ENCODE measurements at regions not wholly inside any gene's neighbourhood (a gene's known extent, or its start where the extent isn't known, plus 50 kb on each side); places are given as distances from the start of the nearest gene placed in this dataset.
"Not testable (repeated sequence)": the region's sequence is repeated elsewhere in the genome, so short reads cannot be mapped to it uniquely, and the experiment has no call there.

DNA sequence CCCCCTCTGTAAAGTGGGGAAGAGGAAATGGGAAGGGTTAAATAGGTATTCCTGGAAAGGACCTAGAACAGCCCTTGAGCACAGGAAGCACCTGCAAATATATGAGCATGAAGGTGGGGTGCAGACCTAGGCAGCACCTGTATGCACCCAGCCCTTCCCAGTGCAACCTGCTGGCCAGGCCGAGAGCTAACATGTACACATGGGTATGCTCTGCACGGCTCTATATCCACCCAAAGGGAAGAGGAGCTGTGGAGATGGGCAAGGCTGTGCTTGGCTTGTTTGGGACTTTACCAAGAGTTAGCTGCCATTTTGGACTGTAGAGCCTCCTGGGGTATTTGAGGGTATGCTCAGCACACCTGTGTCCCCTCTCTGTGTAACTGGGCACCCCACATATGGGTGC lies 171.2 kb downstream of the KLF13 start:
- Mint-ChIP-seq H3K9me3 (peaks cover 14% of the 10 kb centered on the region), H3K27ac (no peak overlapping the region), H3K27me3 (ENCODE audit: low read depth) (no peaks in the 10 kb centered on the region), H3K4me3 (no peak overlapping the region), H3K36me3 (ENCODE audit: low read depth) (no peaks in the 10 kb centered on the region), H3K4me1 (ENCODE audit: low read depth) (peaks cover 9% of the 10 kb centered on the region)
- no peak for DNase-seq (ENCODE audit: low spot score)

GRCh38 chr15:31498329-31498728 lies 171.7 kb downstream of the KLF13 start:
- no peak overlapping the region for H3K27ac Mint-ChIP-seq
- peaks cover 9% of the 10 kb centered on the region for H3K4me1 Mint-ChIP-seq (ENCODE audit: low read depth)

DNA sequence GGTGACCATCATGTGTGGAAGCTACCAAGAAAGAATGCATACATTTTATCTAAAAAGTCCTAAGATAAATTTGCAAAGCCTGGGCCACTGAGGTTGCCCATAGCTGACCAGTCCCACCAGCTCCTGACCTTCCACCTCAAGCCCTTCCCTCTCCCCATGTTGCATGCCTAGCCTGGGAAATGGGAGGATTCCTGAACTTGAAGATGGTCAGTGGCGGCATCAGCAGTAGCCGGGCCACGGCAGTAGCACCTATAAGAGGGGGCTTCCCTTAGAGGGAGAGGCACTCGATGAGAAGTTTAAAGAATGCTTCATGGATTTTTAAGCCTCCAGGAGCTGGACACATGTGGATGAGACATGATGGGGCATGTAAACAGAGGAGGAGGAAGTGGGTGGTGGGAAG lies 172.1 kb downstream of the KLF13 start:
- Mint-ChIP-seq H3K27me3 (ENCODE audit: low read depth) (peaks cover 3% of the 10 kb centered on the region), H3K4me1 (ENCODE audit: low read depth) (peaks cover 9% of the 10 kb centered on the region), H3K4me3 (no peak overlapping the region), H3K9me3 (peaks cover 5% of the 10 kb centered on the region), H3K27ac (no peak overlapping the region), H3K36me3 (ENCODE audit: low read depth) (no peaks in the 10 kb centered on the region)
- DNase-seq (ENCODE audit: low spot score) = no peak

More at GRCh38 chr15:31498329-31498728, 171.7 kb downstream of the KLF13 start:
- DNase-seq (ENCODE audit: low spot score) = no peak
- Mint-ChIP-seq H3K36me3 (ENCODE audit: low read depth) (no peaks in the 10 kb centered on the region), H3K4me3 (no peak overlapping the region), H3K27me3 (ENCODE audit: low read depth) (peaks cover 2% of the 10 kb centered on the region), H3K9me3 (peaks cover 9% of the 10 kb centered on the region)

- no peak for DNase-seq (ENCODE audit: low spot score)
- Mint-ChIP-seq H3K4me1 (ENCODE audit: low read depth) (peaks cover 9% of the 10 kb centered on the region), H3K36me3 (ENCODE audit: low read depth) (no peaks in the 10 kb centered on the region), H3K27ac (no peak overlapping the region), H3K4me3 (no peak overlapping the region), H3K9me3 (no peaks in the 10 kb centered on the region), H3K27me3 (ENCODE audit: low read depth) (peaks cover 3% of the 10 kb centered on the region)
Measured at GRCh38 chr15:31499236-31499952, 172.8 kb downstream of the KLF13 start.

DNA sequence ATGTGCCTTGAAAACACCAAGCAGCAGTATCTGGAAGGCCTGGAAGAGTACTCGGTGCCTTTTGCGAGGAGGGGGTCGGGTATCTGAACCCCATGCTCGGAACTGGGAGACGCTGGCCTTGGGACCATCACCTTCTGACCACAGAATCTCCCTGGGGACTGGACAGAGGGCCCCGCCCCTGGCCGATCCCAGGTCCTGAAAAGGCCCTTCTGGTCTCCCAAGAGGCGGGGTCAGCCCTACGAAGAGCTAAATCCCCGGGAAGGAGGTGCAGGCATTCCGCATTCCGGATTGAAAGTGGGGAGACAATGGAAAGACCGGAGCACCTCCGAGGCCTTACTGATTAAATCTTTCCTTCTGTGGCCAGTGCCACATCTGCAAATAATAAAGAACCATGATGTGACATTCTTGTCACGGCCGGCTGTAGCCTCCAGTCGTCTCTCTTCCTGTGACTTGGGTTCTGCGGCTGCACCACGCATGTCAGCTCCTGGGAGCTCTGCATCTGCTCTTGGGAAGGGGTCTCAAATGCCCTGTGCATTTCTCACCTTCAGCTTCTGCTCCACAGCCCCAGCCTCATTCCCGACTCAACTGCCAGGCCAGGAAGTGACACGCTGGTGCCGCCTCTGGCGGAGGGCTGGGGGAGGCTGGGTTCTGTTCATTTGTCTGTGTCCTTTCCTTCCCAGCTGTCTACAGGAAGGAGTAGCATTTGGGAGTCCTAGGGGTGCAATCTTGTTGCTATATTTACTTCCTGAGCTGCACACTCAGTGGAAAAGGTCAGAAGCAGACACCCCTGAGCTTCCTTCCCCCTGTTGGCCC lies 173.5 kb downstream of the KLF13 start:
- DNase-seq (ENCODE audit: low spot score) = no peak
- peaks cover 9% of the 10 kb centered on the region for H3K4me1 Mint-ChIP-seq (ENCODE audit: low read depth)
- no peaks in the 10 kb centered on the region for H3K9me3 Mint-ChIP-seq
- H3K4me3 Mint-ChIP-seq = no peak overlapping the region
- no peak overlapping the region for H3K27ac Mint-ChIP-seq
- no peaks in the 10 kb centered on the region for H3K36me3 Mint-ChIP-seq (ENCODE audit: low read depth)
- peaks cover 3% of the 10 kb centered on the region for H3K27me3 Mint-ChIP-seq (ENCODE audit: low read depth)

DNA sequence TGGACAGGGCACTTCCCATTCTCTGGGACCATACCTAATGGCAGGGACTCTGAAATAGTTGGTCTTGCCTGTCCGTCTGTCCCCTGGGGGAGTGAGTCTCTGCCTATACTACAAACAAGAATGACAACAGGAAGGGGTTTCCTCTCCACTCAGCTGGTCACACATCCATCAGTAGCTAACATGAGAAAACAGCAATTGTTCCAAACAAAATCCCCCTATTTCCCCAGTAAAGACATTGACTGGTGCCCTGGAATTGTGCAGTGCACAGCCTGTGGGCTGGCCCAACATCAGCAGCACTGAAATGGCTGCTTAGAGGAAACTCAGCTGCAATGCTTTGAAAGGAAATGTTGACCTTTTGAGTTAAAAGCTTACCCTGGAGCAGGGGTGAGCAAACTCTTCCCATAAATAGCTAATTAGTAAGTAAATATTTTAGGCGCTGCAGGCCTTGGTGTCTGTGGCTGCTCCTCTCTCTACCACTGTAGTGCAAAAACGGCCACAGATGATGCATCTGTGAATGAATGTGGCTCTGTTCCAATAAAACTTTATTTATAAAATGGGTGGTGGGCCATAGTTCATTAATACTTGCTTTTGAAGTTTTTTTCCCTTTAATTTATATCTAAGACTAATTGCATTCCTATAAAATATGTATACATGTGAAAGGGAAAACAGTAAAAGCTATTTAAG lies 174.3 kb downstream of the KLF13 start:
- no peak for DNase-seq (ENCODE audit: low spot score)
- Mint-ChIP-seq H3K4me3 (no peak overlapping the region), H3K36me3 (ENCODE audit: low read depth) (no peaks in the 10 kb centered on the region), H3K9me3 (no peaks in the 10 kb centered on the region), H3K27me3 (ENCODE audit: low read depth) (peaks cover 3% of the 10 kb centered on the region), H3K4me1 (ENCODE audit: low read depth) (peaks cover 9% of the 10 kb centered on the region), H3K27ac (no peak overlapping the region)

GRCh38 chr15:31501536-31502157 lies 175.0 kb downstream of the KLF13 start:
- no peak overlapping the region for H3K27ac Mint-ChIP-seq
- H3K27me3 Mint-ChIP-seq (ENCODE audit: low read depth) = peaks cover 7% of the 10 kb centered on the region
- no peaks in the 10 kb centered on the region for H3K9me3 Mint-ChIP-seq
- no peaks in the 10 kb centered on the region for H3K36me3 Mint-ChIP-seq (ENCODE audit: low read depth)
- no peak for DNase-seq (ENCODE audit: low spot score)
- H3K4me3 Mint-ChIP-seq = no peak overlapping the region
- peaks cover 9% of the 10 kb centered on the region for H3K4me1 Mint-ChIP-seq (ENCODE audit: low read depth)

DNA sequence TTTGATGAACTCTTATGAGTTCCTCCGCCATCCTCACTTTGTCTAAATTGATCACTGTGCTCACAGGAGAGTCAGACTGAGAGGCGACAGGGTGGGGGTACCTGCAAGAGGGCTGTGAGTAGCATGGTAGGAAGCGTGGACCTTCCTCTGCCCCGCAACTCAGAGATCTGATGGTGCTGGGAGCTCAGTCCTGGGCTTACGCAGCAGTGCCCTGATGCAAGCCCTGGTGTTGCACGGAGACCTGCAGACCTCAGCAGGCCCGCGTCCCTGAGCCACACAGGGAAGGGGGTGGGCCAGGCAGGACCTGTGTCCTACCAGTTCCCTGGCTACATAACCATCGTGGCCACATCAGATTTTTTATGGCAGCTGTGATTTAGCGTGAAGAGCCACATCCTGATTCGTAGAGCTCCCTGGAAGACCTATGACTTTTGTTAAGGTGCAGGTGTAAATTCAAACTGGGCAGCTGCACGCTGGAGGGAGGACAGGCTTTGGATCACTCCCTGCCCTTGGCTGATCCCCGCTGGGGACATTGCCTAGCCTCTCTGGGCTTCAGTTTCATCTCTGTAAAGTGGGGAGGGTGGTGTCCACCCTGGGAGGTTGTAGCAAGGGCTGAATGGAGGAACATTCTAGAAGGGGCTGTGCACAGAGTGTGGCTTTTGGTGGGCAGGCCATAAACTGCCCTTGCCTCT lies 176.1 kb downstream of the KLF13 start:
- DNase-seq (ENCODE audit: low spot score) = no peak
- Mint-ChIP-seq H3K27me3 (ENCODE audit: low read depth) (peaks cover 10% of the 10 kb centered on the region), H3K36me3 (ENCODE audit: low read depth) (no peaks in the 10 kb centered on the region), H3K27ac (no peak overlapping the region), H3K9me3 (no peaks in the 10 kb centered on the region), H3K4me1 (ENCODE audit: low read depth) (peaks cover 12% of the 10 kb centered on the region), H3K4me3 (no peak overlapping the region)

GRCh38 chr15:31503256-31503655 lies 176.6 kb downstream of the KLF13 start:
- H3K9me3 Mint-ChIP-seq = no peaks in the 10 kb centered on the region
- peaks cover 10% of the 10 kb centered on the region for H3K27me3 Mint-ChIP-seq (ENCODE audit: low read depth)
- H3K4me1 Mint-ChIP-seq (ENCODE audit: low read depth) = peaks cover 12% of the 10 kb centered on the region
- H3K36me3 Mint-ChIP-seq (ENCODE audit: low read depth) = no peaks in the 10 kb centered on the region
- no peak for DNase-seq (ENCODE audit: low spot score)
- no peak overlapping the region for H3K27ac Mint-ChIP-seq
- no peak overlapping the region for H3K4me3 Mint-ChIP-seq

GRCh38 chr15:31503758-31504461 lies 177.3 kb downstream of the KLF13 start:
- Mint-ChIP-seq H3K9me3 (no peaks in the 10 kb centered on the region), H3K36me3 (ENCODE audit: low read depth) (no peaks in the 10 kb centered on the region), H3K27me3 (ENCODE audit: low read depth) (peaks cover 10% of the 10 kb centered on the region), H3K4me3 (no peak overlapping the region), H3K27ac (no peak overlapping the region), H3K4me1 (ENCODE audit: low read depth) (peaks cover 14% of the 10 kb centered on the region)
- DNase-seq (ENCODE audit: low spot score) = no peak

GRCh38 chr15:31504462-31504839 lies 177.8 kb downstream of the KLF13 start:
- no peaks in the 10 kb centered on the region for H3K9me3 Mint-ChIP-seq
- peaks cover 14% of the 10 kb centered on the region for H3K4me1 Mint-ChIP-seq (ENCODE audit: low read depth)
- no peak overlapping the region for H3K4me3 Mint-ChIP-seq
- DNase-seq (ENCODE audit: low spot score) = no peak
- peaks cover 10% of the 10 kb centered on the region for H3K27me3 Mint-ChIP-seq (ENCODE audit: low read depth)
- no peaks in the 10 kb centered on the region for H3K36me3 Mint-ChIP-seq (ENCODE audit: low read depth)
- H3K27ac Mint-ChIP-seq = no peak overlapping the region

DNA sequence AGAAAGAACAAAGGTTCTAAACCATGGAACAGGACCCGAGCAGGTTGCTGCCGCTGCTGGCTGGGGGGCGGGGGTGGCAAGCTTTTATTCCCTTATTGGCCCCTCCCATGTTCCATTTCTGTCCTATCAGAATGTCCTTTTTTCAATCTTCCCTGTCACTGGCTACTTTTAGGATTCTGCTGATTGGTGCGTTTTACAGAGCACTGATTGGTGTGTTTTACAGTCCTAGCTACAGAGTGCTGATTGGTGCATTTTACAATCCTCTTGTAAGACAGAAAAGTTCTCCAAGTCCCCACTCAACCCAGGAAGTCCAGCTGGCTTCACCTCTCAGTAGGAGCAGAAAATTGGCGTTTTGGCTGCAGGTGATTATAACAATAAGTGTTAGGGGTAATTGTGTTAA lies 180.9 kb downstream of the KLF13 start:
- not testable (repeated sequence) for H3K36me3 Mint-ChIP-seq (ENCODE audit: low read depth); H3K27me3 Mint-ChIP-seq (ENCODE audit: low read depth); DNase-seq (ENCODE audit: low spot score); H3K27ac Mint-ChIP-seq; H3K9me3 Mint-ChIP-seq; H3K4me3 Mint-ChIP-seq
- H3K4me1 Mint-ChIP-seq (ENCODE audit: low read depth) = peaks cover 13% of the 10 kb centered on the region

- H3K9me3 Mint-ChIP-seq = no peaks in the 10 kb centered on the region
- no peak overlapping the region for H3K27ac Mint-ChIP-seq
- peaks cover 14% of the 10 kb centered on the region for H3K4me1 Mint-ChIP-seq (ENCODE audit: low read depth)
- H3K27me3 Mint-ChIP-seq (ENCODE audit: low read depth) = peaks cover 6% of the 10 kb centered on the region
- no peaks in the 10 kb centered on the region for H3K36me3 Mint-ChIP-seq (ENCODE audit: low read depth)
- no peak for DNase-seq (ENCODE audit: low spot score)
- no peak overlapping the region for H3K4me3 Mint-ChIP-seq
Measured at GRCh38 chr15:31508656-31509055, 182.0 kb downstream of the KLF13 start.

Measured in T-helper 2 cell treated with Interferon-gamma antibody and Interleukin-4, amounts not matched to agents 5 μg/mL and 100 μg/mL, for 36 hours (primary cell).